Mesenchymal stem cell (in vitro differentiated cells and primary cell): ENCODE measurements at regions not wholly inside any gene's neighbourhood (a gene's known extent, or its start where the extent isn't known, plus 50 kb on each side); places are given as distances from the start of the nearest gene placed in this dataset.

Source experiments
- DNase-seq: peaks from one replicate; pipeline ENCODE4 v3.0.0-alpha.2; 2013
- H2AFZ ChIP-seq: one replicate; pipeline ENCODE4 v1.6.1; 2013; ENCODE audit warnings: low read depth, mild to moderate bottlenecking, control low read depth, inconsistent platforms, low read length, moderate library complexity
- H2AK5ac ChIP-seq: 2 replicates; pipeline ENCODE4 v1.6.1; 2013; ENCODE audit warnings: low read length, moderate library complexity, mild to moderate bottlenecking, inconsistent platforms; ENCODE audit not compliant: severe bottlenecking
- H2BK120ac ChIP-seq: one replicate; pipeline ENCODE4 v1.6.1; 2013; ENCODE audit warnings: low read depth, mild to moderate bottlenecking, inconsistent platforms, low read length, moderate library complexity
- H2BK12ac ChIP-seq, 2 experiments: one replicate each; pipeline ENCODE4 v1.6.1; 2013; ENCODE audit warnings: inconsistent platforms in 2 of 2, low read length in 2 of 2, mild to moderate bottlenecking in 2 of 2, moderate library complexity in 2 of 2, control low read depth in 1 of 2
- H2BK15ac ChIP-seq: one replicate; pipeline ENCODE4 v1.6.1; 2013; ENCODE audit warnings: mild to moderate bottlenecking, low read depth, inconsistent platforms; ENCODE audit not compliant: poor library complexity, severe bottlenecking
- H2BK5ac ChIP-seq: 2 replicates; pipeline ENCODE4 v1.6.1; 2013; ENCODE audit warnings: low read depth, mild to moderate bottlenecking, low read length, control low read depth, inconsistent platforms; ENCODE audit not compliant: poor library complexity, severe bottlenecking
- H3K14ac ChIP-seq, 2 experiments: one replicate each; pipeline ENCODE4 v1.6.1; 2013; ENCODE audit warnings: inconsistent platforms in 2 of 2, low read length in 2 of 2, control low read depth in 1 of 2, mild to moderate bottlenecking in 1 of 2, moderate library complexity in 1 of 2
- H3K18ac ChIP-seq, 2 experiments: one replicate each; pipeline ENCODE4 v1.6.1; 2013; ENCODE audit warnings: inconsistent platforms in 2 of 2, low read length in 2 of 2, control low read depth in 1 of 2, low read depth in 1 of 2, mild to moderate bottlenecking in 1 of 2
- H3K23ac ChIP-seq, 2 experiments: one replicate each; pipeline ENCODE4 v1.6.1; 2013; ENCODE audit warnings: inconsistent platforms in 2 of 2, low read length in 2 of 2, mild to moderate bottlenecking in 2 of 2, moderate library complexity in 2 of 2, control low read depth in 1 of 2
- H3K27ac ChIP-seq: 2 replicates; pipeline ENCODE4 v1.5.1; 2013; ENCODE audit warnings: mild to moderate bottlenecking, moderate library complexity, low read length, control low read depth, inconsistent platforms; ENCODE audit not compliant: poor library complexity, severe bottlenecking
- H3K27me3 ChIP-seq, 2 experiments: 2 replicates each; pipeline versions ENCODE4 v1.6.1 to v1.7.0; 2013; ENCODE audit warnings: low read length in 2 of 2, mild to moderate bottlenecking in 2 of 2, moderate library complexity in 2 of 2, control low read depth in 1 of 2, inconsistent platforms in 1 of 2; ENCODE audit not compliant: control insufficient read depth in 1 of 2, insufficient read depth in 1 of 2
- H3K36me3 ChIP-seq, 2 experiments: 2 replicates each; pipeline versions ENCODE4 v1.6.1 to v1.7.0; 2013; ENCODE audit warnings: low read length in 2 of 2, control low read depth in 1 of 2, inconsistent platforms in 1 of 2, low read depth in 1 of 2, mild to moderate bottlenecking in 1 of 2; ENCODE audit not compliant: insufficient read depth in 2 of 2, control insufficient read depth in 1 of 2
- H3K4ac ChIP-seq, 2 experiments: one replicate each; pipeline ENCODE4 v1.6.1; 2013; ENCODE audit warnings: inconsistent platforms in 2 of 2, low read length in 2 of 2, mild to moderate bottlenecking in 2 of 2, moderate library complexity in 2 of 2, control low read depth in 1 of 2, low read depth in 1 of 2
- H3K4me1 ChIP-seq: 2 replicates; pipeline ENCODE4 v1.6.1; 2013; ENCODE audit warnings: low read depth, low read length, control low read depth; ENCODE audit not compliant: control insufficient read depth, insufficient read depth
- H3K4me2 ChIP-seq: 2 replicates; pipeline ENCODE4 v1.6.1; 2013; ENCODE audit warnings: low read length, mild to moderate bottlenecking, inconsistent platforms; ENCODE audit not compliant: poor library complexity, severe bottlenecking
- H3K4me3 ChIP-seq, 2 experiments: 2 replicates each; pipeline versions ENCODE4 v1.5.1 to v1.7.0; 2013; ENCODE audit warnings: low read length in 2 of 2, mild to moderate bottlenecking in 2 of 2, control low read depth in 1 of 2, low read depth in 1 of 2; ENCODE audit not compliant: insufficient read depth in 1 of 2
- H3K79me1 ChIP-seq: replicated peaks from 2 replicates; pipeline ENCODE4 v1.6.1; 2013; ENCODE audit warnings: mild to moderate bottlenecking, control low read depth, low read length, inconsistent platforms; ENCODE audit not compliant: poor library complexity, severe bottlenecking
- H3K9ac ChIP-seq: 2 replicates; pipeline ENCODE4 v1.7.0; 2013; ENCODE audit warnings: mild to moderate bottlenecking, low read length, moderate library complexity
- H3K9me3 ChIP-seq: 2 replicates; pipeline ENCODE4 v1.7.0; 2013; ENCODE audit warnings: mild to moderate bottlenecking, low read length; ENCODE audit not compliant: control insufficient read depth
- H4K8ac ChIP-seq: one replicate; pipeline ENCODE4 v1.6.1; 2013; ENCODE audit warnings: inconsistent platforms, mild to moderate bottlenecking, low read length, moderate library complexity
- H4K91ac ChIP-seq: one replicate; pipeline ENCODE4 v1.6.1; 2013; ENCODE audit warnings: mild to moderate bottlenecking, low read length, inconsistent platforms
- WGBS: methylation state at CpG from one replicate; pipeline ENCODE4 v1.1.7; 2013; ENCODE audit warnings: mixed read lengths; 5-methylcytosine and 5-hydroxymethylcytosine counted together

- H4K91ac ChIP-seq = no peak overlapping the region
- no peak overlapping the region for H3K4me2 ChIP-seq
- no peaks in the 10 kb centered on the region for H3K36me3 ChIP-seq
- no peaks in the 10 kb centered on the region for H3K27me3 ChIP-seq
- no peak overlapping the region for H3K14ac ChIP-seq
- H3K4me3 ChIP-seq = no peak overlapping the region
- no peak overlapping the region for H3K23ac ChIP-seq
- H2BK5ac ChIP-seq = no peak overlapping the region
- no peak overlapping the region for H2BK15ac ChIP-seq
- no peak overlapping the region for H3K18ac ChIP-seq
- 100% methylated on average over 1 of the region's 3 CpGs for WGBS
- no peak overlapping the region for H2BK120ac ChIP-seq
- H2AK5ac ChIP-seq = no peak overlapping the region
- H3K4ac ChIP-seq = no peak overlapping the region
- DNase-seq = no peak
- peaks cover 1% of the 10 kb centered on the region for H3K79me1 ChIP-seq
- H3K27ac ChIP-seq = no peak overlapping the region
- no peak overlapping the region for H2AFZ ChIP-seq
- no peak overlapping the region for H3K9ac ChIP-seq
- H2BK12ac ChIP-seq = no peak overlapping the region
- peaks cover 2% of the 10 kb centered on the region for H3K4me1 ChIP-seq
- H4K8ac ChIP-seq = no peak overlapping the region
- peaks cover 6% of the 10 kb centered on the region for H3K9me3 ChIP-seq
Observed at GRCh38 chr4:164177153-164177552, 576.8 kb upstream of the SMIM31 start.

- H4K8ac ChIP-seq = no peak overlapping the region
- no peak overlapping the region for H3K23ac ChIP-seq
- H3K27ac ChIP-seq = no peak overlapping the region
- H2BK120ac ChIP-seq = no peak overlapping the region
- H3K79me1 ChIP-seq = peaks cover 1% of the 10 kb centered on the region
- H4K91ac ChIP-seq = no peak overlapping the region
- peaks cover 2% of the 10 kb centered on the region for H3K4me1 ChIP-seq
- H2BK5ac ChIP-seq = no peak overlapping the region
- no peak for DNase-seq
- no peak overlapping the region for H2BK12ac ChIP-seq
- H3K14ac ChIP-seq = no peak overlapping the region
- H3K9me3 ChIP-seq = peaks cover 6% of the 10 kb centered on the region
- H3K36me3 ChIP-seq = no peaks in the 10 kb centered on the region
- no peaks in the 10 kb centered on the region for H3K27me3 ChIP-seq
- H2AFZ ChIP-seq = no peak overlapping the region
- no peak overlapping the region for H3K4me3 ChIP-seq
- no peak overlapping the region for H3K18ac ChIP-seq
- no CpG with 5 or more reads among the region's 1 CpG for WGBS
- H3K9ac ChIP-seq = no peak overlapping the region
- H3K4ac ChIP-seq = no peak overlapping the region
- H2AK5ac ChIP-seq = no peak overlapping the region
- no peak overlapping the region for H2BK15ac ChIP-seq
- no peak overlapping the region for H3K4me2 ChIP-seq
Observed at GRCh38 chr4:164177753-164178152, 576.2 kb upstream of the SMIM31 start.

- Histone ChIP-seq H2BK120ac (no peak overlapping the region), H2BK15ac (no peak overlapping the region), H3K9me3 (peaks cover 5% of the 10 kb centered on the region)
Observed at GRCh38 chr4:164188236-164188635, 565.7 kb upstream of the SMIM31 start.

GRCh38 chr4:164192844-164193243 lies 561.1 kb upstream of the SMIM31 start:
- Histone ChIP-seq H3K9me3 (no peaks in the 10 kb centered on the region), H2BK120ac (no peak overlapping the region), H3K9ac (no peak overlapping the region), H2BK15ac (no peak overlapping the region), H3K18ac (no peak overlapping the region), H3K4ac (no peak overlapping the region), H3K36me3 (peaks cover 0 to 5% of the 10 kb centered on the region in 2 experiments), H3K4me2 (no peak overlapping the region), H2AFZ (no peak overlapping the region), H3K23ac (no peak overlapping the region), H3K4me1 (no peaks in the 10 kb centered on the region), H4K91ac (no peak overlapping the region), H3K27ac (no peak overlapping the region), H3K27me3 (no peaks in the 10 kb centered on the region), H2BK5ac (no peak overlapping the region), H2AK5ac (no peak overlapping the region), H3K79me1 (no peaks in the 10 kb centered on the region), H3K4me3 (no peak overlapping the region), H4K8ac (no peak overlapping the region), H3K14ac (no peak overlapping the region), H2BK12ac (no peak overlapping the region)
- WGBS = 95% methylated on average over 5 of the region's 5 CpGs
- DNase-seq = no peak

More at GRCh38 chr4:164188236-164188635, 565.7 kb upstream of the SMIM31 start:
- Histone ChIP-seq H3K4me2 (no peak overlapping the region), H2BK12ac (no peak overlapping the region), H3K4ac (no peak overlapping the region), H3K18ac (no peak overlapping the region), H3K4me3 (no peak overlapping the region), H3K79me1 (no peaks in the 10 kb centered on the region), H3K9ac (no peak overlapping the region), H3K27me3 (no peaks in the 10 kb centered on the region), H3K14ac (no peak overlapping the region), H2BK5ac (no peak overlapping the region), H3K4me1 (no peaks in the 10 kb centered on the region), H3K23ac (no peak overlapping the region), H3K27ac (no peak overlapping the region), H2AK5ac (no peak overlapping the region), H4K91ac (peak overlapping the region; percentile 41), H3K36me3 (peaks cover 0 to 5% of the 10 kb centered on the region in 2 experiments), H4K8ac (no peak overlapping the region), H2AFZ (no peak overlapping the region)
- 98% methylated on average over 35 of the region's 35 CpGs for WGBS
- no peak for DNase-seq
